Right lobe of liver (tissue), 6 donors: ENCODE measurements at regions not wholly inside any gene's neighbourhood (a gene's known extent, or its start where the extent isn't known, plus 50 kb on each side); places are given as distances from the start of the nearest gene placed in this dataset.

Experiments
- ATAC-seq, 4 donors: fragments of 200-7000 bp; cut with Tn5 transposase; one replicate each; pipeline ENCODE4 v1.9.1; 2020; ENCODE audit warnings: mild to moderate bottlenecking in 4 of 4, moderate library complexity in 4 of 4
- DNase-seq, 3 donors: peaks; one replicate each; pipeline ENCODE4 v3.0.0-alpha.2; 2020
- H3K27ac ChIP-seq, 3 donors: fragments of 200-600 bp; one replicate each; pipeline ENCODE4 v1.8.0; 2022
- H3K27me3 ChIP-seq, 2 donors: fragments of 200-600 bp; one replicate each; pipeline ENCODE4 v1.8.0; 2022
- H3K36me3 ChIP-seq, 4 donors: fragments of 200-600 bp; sonication (generic) in 1 of 4; one replicate each; pipeline versions ENCODE4 v1.5.1 to v1.8.0; 2017 to 2022; ENCODE audit warnings: control low read depth in 1 of 4
- H3K4me1 ChIP-seq, 4 donors: fragments of 200-600 bp; sonication (generic) in 1 of 4; one replicate each; pipeline versions ENCODE4 v1.5.1 to v1.8.0; 2017 to 2022; ENCODE audit warnings: control low read depth in 1 of 4
- H3K4me3 ChIP-seq, 3 donors: fragments of 200-600 bp; one replicate each; pipeline ENCODE4 v1.8.0; 2022
- H3K9me3 ChIP-seq, 4 donors: fragments of 200-600 bp; sonication (generic) in 1 of 4; one replicate each; pipeline versions ENCODE4 v1.5.1 to v1.8.0; 2017 to 2022; ENCODE audit warnings: control low read depth in 1 of 4
- CTCF ChIP-seq, 4 donors: fragments of 200-600 bp in 3 of 4; fragments of 450-650 bp in 1 of 4; IDR thresholded peaks; one replicate each; pipeline versions ENCODE4 v1.5.1 to v1.8.0; 2016 to 2022; ENCODE audit warnings: antibody characterized with exemption in 4 of 4, mild to moderate bottlenecking in 2 of 4
- POLR2A ChIP-seq: fragments of 450-650 bp; IDR thresholded peaks from one replicate; pipeline ENCODE4 v1.6.1; 2017; ENCODE audit warnings: antibody characterized with exemption, mild to moderate bottlenecking
- WGBS: methylation state at CpG from one replicate; pipeline ENCODE4 v1.1.6; 2018; ENCODE audit warnings: low coverage, low lambda C conversion rate; ENCODE audit not compliant: insufficient coverage; ENCODE audit errors: missing lambda C conversion rate; 5-methylcytosine and 5-hydroxymethylcytosine counted together
- intact Hi-C, 2 donors: fragments of 100-400 bp; cut with DNase I; formaldehyde crosslinking; loops; one replicate each; pipeline versions ENCODE4 v1.11.2 to v1.14.1; 2022
- donor health status: DM: no; HTN: yes; CAD: no.
- donor health status: DM: no; HTN: no; CAD: no.
- donor health status: DM: no; HTN: no; CAD: no.
- donor health status: DM: no; HTN: yes; CAD: no.
- donor health status: DM: no; HTN: yes; CAD: no.

- Histone ChIP-seq H3K36me3 (no peaks in the 10 kb centered on the region), H3K27ac (no peak overlapping the region), H3K4me3 (no peak overlapping the region), H3K27me3 (no peaks in the 10 kb centered on the region), H3K9me3 (no peaks in the 10 kb centered on the region), H3K4me1 (peaks cover 0 to 6% (median 0%) of the 10 kb centered on the region in 4 donors)
- no peak for TF ChIP-seq CTCF (IDR thresholded peaks at IDR 0.05)
- TF ChIP-seq POLR2A = no peak
- WGBS = 57% methylated on average over 6 of the region's 6 CpGs
- DNase-seq (no peak), ATAC-seq (no peak)
- intact Hi-C loops = no loop called here
Observed at GRCh38 chr5:143898916-143899591, 87.1 kb downstream of the HMHB1 start.

DNA sequence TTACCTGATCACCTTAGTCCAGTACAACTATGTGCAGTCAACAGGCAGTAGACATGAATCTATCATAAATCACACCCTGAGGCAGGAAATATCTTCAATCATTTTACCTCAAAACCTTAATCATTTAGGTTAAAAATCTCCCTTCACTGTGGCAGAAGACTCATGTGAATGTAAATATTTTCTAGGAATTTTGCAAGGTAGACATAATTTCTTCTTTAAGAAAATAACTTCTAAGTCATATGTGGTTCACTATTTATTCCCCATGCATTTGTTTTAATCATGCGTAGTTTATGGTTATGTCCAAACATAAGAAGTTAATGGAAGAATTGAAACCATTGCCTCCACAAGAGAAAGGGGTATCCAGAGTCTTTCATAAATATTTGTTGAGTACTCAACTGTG is 97.0 kb downstream of the HMHB1 start:
- no peak for TF ChIP-seq CTCF (IDR thresholded peaks at IDR 0.05)
- TF ChIP-seq POLR2A = no peak
- Histone ChIP-seq H3K9me3 (no peaks in the 10 kb centered on the region), H3K36me3 (no peaks in the 10 kb centered on the region), H3K27ac (no peak overlapping the region), H3K4me1 (no peaks in the 10 kb centered on the region), H3K4me3 (no peak overlapping the region), H3K27me3 (no peaks in the 10 kb centered on the region)
- DNase-seq = no peak
- intact Hi-C loops = no loop called here
- WGBS = 94% methylated on average over 1 of the region's 1 CpG
- no peak for ATAC-seq

- Histone ChIP-seq H3K27me3 (no peaks in the 10 kb centered on the region), H3K27ac (no peak overlapping the region), H3K36me3 (no peaks in the 10 kb centered on the region), H3K4me1 (no peaks in the 10 kb centered on the region), H3K9me3 (no peaks in the 10 kb centered on the region), H3K4me3 (no peak overlapping the region)
- intact Hi-C loops = no loop called here
- ATAC-seq = no peak
- DNase-seq = no peak
- 100% methylated on average over 1 of the region's 1 CpG for WGBS
- TF ChIP-seq CTCF (IDR thresholded peaks at IDR 0.05) = no peak
Observed at GRCh38 chr5:143913008-143913752, 101.2 kb downstream of the HMHB1 start.

- Histone ChIP-seq H3K27me3 (no peaks in the 10 kb centered on the region), H3K4me3 (no peak overlapping the region), H3K4me1 (no peaks in the 10 kb centered on the region), H3K9me3 (no peaks in the 10 kb centered on the region), H3K36me3 (no peaks in the 10 kb centered on the region), H3K27ac (no peak overlapping the region)
- intact Hi-C loops = no loop called here
- 14% methylated on average over 1 of the region's 1 CpG for WGBS
- ATAC-seq = no peak
- no peak for DNase-seq
- no peak for TF ChIP-seq POLR2A
- no peak for TF ChIP-seq CTCF (IDR thresholded peaks at IDR 0.05)
Observed at GRCh38 chr5:143914756-143915155, 102.8 kb downstream of the HMHB1 start.
